Stimulated activated CD4-positive, alpha-beta T cell treated with anti-CD3 and anti-CD28 coated beads, Interleukin-12 subunit alpha, Interleukin-12 subunit beta, amount 100 ng/mL, for 48 hours (primary cell): ENCODE measurements at regions not wholly inside any gene's neighbourhood (a gene's known extent, or its start where the extent isn't known, plus 50 kb on each side); places are given as distances from the start of the nearest gene placed in this dataset.
"Not testable (repeated sequence)": the region's sequence is repeated elsewhere in the genome, so short reads cannot be mapped to it uniquely, and the experiment has no call there.

Experiments used
- DNase-seq, 3 donors: peaks; one replicate each; pipeline ENCODE4 v3.0.0-alpha.2; 2020; ENCODE audit warnings: low read depth in 2 of 3, low spot score in 1 of 3

DNA sequence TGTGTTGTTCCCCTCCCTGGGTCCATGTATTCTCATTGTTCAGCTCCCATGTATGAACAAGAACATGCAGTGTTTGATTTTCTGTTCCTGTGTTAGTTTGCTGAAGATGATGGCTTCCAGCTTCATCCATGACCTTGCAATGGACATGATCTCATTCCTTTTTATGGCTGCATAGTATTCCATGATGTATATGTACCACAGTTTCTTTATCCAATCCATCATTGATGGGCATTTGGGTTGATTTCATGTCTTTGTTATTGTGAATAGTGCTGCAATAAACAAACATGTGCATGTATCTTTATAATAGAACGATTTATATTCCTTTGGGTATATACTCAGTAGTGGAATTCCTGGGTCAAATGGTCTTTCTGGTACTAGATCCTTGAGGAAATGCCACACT is 65.1 kb upstream of the SLC13A1 start:
- not testable (repeated sequence) for DNase-seq

DNA sequence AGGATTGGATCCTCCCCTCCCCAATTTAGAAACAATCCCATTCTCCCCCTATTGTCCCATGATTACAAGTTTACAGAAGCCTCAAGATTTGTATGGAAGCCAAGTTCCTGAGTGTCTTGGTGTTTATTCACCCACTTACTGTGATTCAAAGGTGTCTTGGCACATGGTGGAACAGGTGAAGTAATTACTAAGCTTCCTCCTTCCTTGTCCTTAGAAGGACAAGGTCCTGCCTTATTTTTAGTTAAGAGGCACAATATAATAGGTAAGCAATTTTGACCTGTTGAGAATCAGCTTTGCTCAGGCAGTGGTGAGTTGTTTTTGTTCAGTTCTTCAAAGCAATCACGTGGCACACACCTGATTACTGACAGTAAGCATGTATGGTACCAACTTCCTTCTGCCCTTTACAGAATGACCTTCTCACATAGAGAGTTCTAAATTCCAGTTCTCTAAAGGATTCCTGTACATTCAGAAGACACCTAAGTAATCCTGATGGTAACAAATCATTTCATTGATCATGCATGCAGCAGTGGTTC is 60.7 kb upstream of the SLC13A1 start:
- DNase-seq: no peak

DNA sequence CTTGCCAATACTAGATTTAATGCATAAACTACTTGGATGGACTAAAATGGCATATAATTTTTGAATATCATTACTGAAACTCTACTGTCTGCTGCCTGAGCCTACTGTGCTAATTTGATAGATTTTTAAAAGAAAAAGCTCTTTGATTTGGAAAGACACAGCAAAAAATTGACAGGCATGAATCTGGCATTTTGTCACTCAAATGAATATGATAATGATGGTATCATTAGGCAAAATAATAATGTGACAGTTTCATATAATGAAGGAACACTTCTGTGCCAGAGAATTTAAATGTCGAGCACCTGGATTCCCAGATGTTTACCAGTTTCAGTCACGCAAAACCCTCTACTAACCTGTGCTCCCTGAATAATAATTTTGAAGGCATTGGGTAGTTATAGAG is 60.0 kb upstream of the SLC13A1 start:
- DNase-seq: no peak
